Stimulated activated CD4-positive, alpha-beta T cell treated with anti-CD3 and anti-CD28 coated beads, TNF-alpha, amount 100 ng/mL, for 1 hour (primary cell): ENCODE measurements at regions not wholly inside any gene's neighbourhood (a gene's known extent, or its start where the extent isn't known, plus 50 kb on each side); places are given as distances from the start of the nearest gene placed in this dataset.

Source experiments
- DNase-seq, 3 donors: peaks; one replicate each; pipeline ENCODE4 v3.0.0-alpha.2; 2020; ENCODE audit warnings: low read depth in 3 of 3, low spot score in 1 of 3

DNA sequence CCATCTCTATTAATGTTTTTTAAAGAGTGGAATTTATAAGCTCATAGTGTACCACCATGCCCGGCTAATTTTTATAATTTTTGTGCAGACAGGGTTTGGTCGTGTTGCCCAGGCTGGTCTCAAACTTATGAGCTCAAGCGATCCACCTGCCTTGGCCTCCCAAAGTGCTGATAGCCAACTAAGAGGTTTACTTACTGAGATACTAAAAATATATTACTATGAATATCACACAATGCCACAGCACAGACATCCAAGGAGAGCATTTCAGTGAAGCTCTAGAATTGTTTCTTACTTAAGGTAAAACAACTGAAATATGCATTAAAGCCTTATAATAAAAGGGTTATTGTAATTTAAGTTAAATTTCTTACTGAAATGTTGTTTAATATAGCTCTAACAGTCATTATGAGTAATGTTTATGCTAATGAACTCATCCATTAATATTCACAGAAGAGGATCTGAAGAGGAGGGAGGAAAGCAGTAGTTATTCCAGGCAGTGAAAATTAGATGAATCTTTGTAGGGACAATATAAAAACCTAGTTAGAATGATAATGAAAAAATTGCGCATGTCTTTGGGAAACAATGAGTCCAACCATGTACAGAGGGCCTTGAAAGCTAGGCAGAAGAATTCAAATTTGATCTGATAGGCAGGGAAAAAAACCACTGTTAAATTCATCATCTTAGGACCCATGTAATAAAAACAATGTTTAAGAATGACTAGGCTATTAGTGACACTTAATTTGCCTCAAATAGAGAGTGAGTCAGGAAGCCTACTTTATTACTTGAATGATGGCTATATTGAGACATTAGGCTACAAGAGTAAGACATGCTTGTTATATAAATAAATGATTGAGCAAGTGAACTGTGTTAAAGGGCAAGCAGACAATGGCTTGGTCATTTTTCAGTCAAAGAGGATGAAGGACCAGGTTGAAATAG is 99.2 kb downstream of the SLC41A2 start:
- DNase-seq, result no peak

DNA sequence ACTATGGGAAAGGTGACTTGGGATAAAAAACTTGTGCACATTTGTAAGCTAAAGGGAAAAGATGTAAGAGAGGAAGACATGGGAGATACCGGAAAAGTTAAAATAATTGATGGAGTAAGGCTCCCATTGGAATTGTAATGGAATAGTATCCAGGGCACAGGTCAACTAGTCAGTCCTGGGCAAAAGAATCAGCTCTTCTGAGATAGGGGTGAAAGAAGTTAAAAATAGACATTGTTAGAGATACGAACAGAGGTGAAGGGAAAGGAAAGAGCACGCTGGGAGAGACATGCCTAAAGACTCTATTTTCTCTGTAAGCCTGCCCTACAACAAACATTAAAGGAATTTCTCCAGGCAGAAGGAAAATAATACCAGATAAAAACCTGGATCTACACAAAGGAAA is 101.6 kb downstream of the SLC41A2 start:
- no peak for DNase-seq

DNA sequence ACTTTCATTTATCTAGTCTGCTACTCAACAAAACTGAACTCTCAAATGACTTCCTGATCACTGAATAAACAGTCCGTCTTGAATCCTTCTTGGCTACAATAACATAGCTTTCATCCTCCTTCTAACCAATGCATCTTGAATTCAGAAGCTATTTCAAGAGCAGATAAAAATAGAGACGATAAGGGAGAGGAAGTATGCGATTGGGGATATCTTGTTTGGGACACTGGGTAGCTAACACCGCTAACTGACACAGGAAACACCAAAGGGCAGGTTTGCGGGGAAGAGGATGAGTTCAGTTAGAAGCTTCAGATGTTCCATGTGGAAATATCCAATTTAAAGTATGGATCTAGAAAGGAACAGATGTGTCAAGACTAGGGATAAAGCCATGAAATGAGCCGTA is 102.5 kb downstream of the SLC41A2 start:
- DNase-seq, result no peak

DNA sequence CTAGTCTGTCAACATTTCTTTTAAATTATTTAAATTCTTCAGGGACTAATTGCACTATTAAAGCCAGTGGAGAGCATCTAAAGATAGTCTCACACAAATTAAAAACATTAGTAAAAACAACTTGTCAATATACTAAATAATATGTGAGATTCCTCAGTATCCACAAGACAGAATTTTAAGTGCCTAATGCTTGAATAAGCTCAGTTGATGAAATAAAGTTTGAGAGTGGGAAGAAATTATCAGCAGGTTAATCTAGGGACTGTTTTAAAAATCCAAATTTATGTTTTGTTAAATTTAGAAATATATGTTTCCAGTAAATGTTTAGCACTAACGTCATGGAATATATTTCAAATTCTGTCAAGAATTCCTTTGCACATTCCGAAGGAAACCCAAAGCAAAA is 105.2 kb downstream of the SLC41A2 start:
- DNase-seq, result no peak

DNA sequence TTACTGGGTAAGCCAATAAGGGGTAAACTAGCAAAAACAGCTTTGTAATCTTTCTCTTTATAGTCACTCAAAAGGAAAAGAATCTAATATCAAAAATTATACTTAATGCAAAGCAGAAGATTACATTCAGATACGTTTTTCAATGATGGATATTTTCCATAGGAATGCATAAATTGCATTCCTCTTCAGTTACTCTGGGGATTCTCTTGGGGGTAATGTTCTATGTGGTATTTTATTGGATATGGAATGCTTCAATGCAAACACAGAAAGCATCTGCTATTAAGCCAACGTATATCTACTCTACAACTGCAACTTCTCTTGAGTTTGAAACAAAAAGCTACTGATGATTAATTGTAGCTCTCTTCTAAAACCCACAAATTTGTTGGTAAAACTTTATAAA is 106.0 kb downstream of the SLC41A2 start:
- DNase-seq, result no peak

DNA sequence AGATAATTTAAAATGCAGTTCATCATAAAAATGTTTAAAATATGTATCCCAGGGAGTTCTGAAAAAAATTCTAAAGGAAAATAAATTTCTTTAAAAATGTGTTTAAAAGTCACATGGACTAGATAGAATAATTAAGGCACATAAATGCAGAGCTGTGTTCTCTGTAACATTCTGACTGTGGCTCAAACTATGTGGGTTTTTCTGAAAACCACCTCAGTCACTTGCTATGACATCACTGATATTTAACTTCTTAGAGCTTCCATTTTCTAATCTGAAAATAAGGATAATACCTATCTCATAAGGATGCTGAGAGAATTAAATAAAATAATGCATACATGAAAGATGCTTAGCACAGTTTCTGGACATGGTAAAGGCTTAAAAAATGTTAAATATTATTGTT is 107.3 kb downstream of the SLC41A2 start:
- DNase-seq, result no peak

DNA sequence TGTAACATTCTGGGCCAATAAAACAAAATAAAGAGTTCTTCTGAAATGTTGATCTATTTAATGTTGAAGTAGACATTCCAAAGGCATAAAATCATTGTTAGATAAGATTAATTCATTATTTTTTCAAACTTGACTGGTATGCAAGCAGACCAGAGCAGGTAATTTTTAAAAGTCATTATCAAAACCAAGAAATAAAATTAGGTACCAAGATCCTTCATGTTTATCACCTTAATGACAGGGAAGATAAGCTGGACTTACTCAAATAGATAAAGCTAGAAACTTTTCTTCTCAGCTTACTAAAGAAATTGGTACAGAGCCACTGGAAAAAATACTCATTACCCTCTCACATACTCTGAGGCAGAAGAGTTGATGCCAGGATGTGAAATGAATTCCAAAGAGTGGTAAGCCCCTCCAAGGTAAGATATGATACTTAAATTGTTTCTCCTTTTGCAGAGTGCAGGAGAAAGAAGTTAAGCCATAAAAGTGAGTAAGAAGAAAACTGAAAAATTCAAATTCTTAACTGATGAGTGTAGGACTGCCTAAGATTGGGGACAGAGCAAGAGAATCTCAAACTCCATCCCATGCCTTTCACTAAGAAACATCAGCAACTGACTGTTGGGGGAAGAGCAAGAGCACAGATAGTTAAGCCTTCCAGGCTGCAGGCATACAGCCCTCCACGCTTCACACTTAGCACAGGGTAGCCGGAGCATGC is 111.9 kb downstream of the SLC41A2 start:
- no peak for DNase-seq

DNA sequence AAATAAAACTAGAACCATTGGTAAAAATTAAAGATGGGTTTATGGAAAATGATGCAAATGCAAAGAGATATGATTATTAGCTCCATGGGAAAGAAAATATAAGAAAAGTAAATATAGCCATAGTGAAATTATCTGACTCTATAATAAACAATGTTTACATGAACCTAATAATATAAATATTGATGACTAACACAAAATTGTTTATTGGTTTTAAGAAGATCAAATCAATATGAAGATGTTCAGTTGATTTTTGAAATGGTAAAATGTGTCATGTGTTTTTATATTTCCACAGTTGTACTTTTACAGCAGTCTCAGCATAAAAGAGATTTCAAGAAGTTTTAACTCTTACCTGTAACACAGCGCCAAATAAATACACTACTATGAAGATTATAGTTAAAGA is 114.0 kb downstream of the SLC41A2 start:
- no peak for DNase-seq

DNA sequence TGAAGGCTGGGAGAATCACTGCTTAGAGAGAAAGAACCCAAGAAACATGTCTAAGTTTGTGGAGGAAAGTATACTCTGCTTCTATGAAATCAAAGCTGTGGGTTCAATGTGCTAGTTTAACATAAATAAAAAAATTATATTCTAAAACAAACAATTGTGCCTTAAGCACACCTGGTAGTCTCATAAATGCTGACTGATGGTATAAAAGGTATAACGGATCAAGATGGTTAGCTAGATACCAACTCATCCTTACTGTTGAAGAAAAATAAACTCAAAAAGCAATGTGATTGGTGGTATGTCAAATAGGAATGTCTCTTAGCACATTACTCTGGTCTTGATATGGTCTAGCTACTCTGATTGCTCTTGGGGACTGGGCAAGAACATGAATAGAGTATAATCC is 117.8 kb downstream of the SLC41A2 start:
- no peak for DNase-seq

DNA sequence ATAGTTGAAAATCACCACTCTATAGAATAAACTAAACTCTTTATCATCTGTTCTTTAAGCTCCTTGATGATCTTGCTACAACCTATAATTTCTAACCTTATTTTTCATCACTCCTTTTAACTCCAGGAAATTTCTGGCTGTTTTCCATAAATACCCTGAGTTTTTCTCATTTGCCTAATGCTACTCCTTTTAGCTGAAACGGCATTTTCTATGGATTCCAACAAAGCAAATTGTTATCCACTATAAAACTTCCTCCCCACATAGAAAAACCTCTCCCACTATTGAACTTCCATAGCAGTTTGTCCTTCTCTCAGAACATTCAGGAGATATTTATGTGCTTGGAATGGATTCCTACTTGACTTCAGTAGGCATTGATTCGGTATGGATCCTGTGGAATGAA is 122.8 kb downstream of the SLC41A2 start:
- DNase-seq, result no peak

DNA sequence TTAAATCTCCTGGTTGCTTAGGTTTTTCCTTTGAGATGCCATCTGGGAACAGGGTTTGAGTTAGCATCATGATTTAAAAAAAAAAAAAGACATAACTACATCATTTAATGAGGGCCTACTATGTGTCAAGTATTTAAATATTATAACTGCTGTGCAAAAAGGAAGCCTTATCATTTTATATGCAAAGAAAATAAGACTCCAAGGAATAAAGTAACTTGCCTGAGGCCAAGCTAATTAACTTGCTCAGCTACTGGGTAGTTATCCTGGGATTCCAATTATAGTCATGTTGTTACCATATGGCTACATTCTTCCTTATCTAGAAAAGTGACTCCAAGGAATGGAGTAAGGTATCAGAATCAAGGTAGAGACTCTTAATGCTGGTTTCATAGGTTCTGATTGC is 123.5 kb downstream of the SLC41A2 start:
- no peak for DNase-seq

DNA sequence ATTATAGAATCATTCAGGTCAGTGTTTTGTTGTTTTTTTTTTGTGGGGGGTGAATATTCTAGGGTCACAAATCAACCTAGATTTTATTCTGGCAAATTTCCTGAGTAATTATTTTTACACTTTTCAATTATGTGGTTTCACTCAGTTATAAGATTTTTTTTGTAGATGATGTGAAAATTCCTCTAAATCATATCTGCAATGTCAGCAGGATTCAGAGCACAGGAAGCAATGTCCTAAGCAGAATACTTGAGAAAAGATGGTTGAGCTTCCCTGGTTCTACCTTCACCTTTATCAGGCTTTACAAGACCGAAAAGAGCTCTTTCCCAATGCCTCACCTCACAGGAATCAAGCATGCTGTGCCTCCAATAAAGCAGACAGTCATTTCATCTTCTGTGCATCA is 124.3 kb downstream of the SLC41A2 start:
- DNase-seq, result no peak

DNA sequence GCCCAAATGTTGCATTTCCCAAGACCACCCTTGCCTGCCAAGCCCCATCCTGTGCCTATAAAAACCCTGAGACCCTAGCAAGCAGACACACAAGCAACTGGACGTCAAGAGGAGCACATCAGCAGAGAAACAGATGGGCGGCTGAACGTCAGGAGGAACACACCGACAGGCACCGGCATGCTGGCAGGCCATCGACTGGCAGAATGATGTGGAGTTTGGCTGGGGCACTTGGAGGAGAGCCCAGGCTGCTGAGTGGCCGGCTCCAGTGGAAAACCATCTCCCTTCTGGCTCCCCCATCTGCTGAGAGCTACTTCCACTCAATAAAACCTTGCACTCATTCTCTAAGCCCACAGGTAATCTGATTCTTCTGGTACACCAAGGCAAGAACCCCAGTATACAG is 130.1 kb downstream of the SLC41A2 start:
- no peak for DNase-seq

DNA sequence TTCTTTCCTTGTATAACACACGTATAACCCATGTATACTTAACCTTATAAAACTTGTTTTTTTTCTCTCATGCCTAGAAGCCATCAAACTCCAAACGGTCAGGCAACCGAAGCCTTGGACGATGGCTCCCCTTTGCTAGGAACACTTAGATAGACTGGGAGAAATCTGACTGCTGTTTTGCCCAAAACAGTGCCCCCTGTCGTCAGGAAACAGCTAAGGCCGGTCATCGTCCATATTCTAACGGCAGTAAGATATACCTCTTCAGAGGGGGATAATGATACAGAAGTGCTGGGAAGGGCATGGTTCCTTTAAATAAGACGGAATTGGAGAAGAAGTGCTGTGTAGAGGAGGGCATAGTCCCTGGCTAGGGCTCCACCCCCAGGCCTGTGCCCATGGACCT is 130.5 kb downstream of the SLC41A2 start:
- DNase-seq, result no peak

DNA sequence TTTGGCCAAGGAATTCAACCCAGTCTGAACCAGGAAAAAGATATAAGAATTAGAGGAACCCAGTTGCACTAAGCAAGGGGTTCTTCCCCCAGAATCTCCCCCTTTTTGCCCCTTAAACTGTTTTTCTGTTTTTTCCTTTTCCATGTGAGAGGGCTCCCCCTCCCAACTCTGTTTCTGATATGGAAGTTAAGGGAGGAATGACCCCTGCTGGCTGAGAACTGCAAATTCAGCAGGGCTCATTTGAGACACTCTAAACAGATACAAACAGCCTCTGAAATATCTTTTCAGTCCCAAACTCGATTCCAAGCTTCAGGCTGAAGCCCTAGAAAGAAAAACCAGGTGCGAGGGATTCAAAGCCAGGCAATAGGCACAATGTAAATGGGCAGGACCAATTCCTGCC is 132.7 kb downstream of the SLC41A2 start:
- DNase-seq, result no peak

DNA sequence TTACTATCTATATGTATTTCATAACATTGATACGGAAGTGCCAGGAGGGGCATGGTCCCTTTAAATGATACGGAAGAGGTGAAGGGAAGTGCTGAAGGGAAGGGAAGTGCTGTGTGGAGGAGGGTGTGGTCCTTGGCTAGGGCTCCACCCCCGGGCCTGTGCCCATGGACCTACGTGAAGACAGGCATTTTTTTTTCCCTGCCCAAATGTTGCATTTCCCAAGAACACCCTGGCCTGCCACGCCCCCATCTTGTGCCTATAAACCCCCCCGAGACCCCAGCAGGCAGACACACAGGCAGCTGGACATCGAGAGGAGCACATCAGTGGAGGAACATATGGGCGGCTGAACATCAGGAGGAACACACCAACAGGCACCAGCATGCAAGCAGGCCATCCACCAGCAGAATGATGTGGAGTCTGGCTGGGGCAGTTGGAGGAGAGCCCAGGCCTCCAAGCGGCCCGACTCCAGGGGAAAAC is 134.1 kb downstream of the SLC41A2 start:
- DNase-seq, result no peak

DNA sequence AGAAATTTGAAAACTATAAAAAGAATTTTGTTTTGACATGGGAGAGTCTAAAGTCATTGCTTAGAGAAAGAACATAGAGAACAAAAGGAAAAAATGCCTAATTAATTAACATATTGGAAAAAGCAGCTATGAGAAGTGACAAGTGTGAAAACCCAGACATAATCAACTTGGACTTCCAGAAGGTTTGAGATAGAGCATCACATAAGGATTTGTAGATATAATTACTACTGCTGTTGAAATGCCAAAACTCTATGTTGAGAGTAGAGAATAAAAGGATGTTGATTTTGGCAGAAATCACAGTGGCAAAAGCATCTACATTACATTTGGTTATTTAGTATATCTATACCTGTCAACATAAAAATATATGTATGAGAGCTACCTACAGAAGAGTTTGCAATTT is 135.1 kb downstream of the SLC41A2 start:
- DNase-seq, result no peak

DNA sequence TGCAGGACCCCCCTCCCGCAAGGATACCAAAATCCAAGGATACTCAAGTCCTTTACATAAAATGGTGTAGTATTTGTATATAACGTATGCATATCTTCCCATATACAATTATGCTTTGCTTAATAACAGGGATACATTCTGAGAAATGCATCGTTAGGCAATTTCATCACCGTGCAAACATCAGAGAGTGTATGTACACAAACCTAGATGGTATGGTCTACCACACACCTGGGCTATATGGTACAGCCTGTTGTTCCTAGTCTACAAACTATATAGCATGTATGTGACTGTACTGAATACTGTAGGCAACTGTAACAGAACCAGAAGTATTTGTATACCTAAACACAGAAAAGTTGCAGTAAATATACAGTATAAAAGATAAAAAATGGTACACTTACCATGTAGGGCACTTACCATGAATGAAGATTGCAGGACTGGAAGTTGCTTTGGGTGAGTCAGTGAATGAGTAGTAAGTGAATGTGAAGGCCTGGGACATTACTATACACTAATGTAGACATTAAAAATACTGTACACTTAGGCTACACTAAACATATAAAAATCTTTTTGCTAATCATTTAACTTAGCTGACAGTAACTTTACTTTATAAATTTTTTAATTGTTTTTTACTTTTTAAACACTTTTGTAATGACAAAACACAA is 141.1 kb downstream of the SLC41A2 start:
- no peak for DNase-seq

DNA sequence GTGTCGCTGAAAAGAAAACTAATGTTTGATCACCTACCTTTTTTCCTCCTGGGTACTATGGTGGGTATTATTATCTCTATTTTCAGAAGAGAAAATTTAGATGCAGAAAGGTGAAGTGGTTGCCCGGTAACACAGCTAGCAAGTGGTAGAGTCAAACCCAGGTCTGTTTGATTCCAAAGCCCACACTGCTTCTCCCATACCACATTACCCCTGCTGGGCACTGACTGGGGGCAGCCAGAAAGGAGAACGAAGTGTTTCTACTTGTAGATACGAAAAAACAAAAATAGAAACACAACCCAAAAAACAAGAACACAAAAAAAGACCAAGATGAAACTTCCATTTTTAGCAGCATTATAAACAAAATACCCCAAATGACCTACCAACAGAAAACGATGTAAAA is 142.2 kb downstream of the SLC41A2 start:
- DNase-seq, result no peak

DNA sequence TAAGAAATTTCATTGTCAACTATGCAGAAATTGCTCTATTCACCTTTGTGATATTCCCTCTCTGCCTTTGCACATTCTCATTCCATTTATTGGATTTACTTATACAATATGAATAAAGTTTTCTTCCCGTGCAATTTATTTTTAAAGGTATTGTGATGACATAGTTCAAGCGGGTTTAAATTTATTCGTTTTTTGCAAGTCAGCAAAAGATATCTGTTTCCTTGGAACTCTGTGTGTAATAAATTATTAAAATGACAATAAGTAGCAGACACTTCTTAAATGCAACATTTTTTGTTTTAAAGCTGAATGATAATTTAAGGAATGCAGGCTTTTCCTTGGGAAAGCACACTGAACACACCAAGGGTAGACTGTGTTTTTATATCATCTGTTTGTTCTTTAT is 143.1 kb downstream of the SLC41A2 start:
- DNase-seq, result no peak
